ENCODE measurements at regions not wholly inside any gene's neighbourhood (a gene's known extent, or its start where the extent isn't known, plus 50 kb on each side); places are given as distances from the start of the nearest gene placed in this dataset.

DNA sequence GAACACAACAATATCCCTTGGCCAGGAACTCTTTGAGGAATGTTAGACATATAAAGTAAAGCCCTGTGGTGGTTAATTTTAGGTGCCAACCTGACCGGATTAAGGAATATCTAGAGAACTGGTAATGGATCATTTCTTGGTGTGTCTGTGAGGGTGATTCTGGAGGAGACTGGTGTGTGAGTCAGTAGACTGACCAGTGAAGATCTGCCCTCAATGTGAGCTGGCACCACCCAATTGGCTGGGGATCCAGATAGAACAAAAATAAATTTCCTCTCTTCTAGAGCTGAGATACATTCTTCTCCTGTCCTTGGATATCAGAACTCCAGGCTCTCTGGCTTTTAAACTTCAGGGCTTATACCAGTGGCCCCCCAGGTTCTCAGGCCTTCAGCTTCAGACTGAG is 56.2 kb upstream of the TNPO1 start:
- H3K9me3 ChIP-seq (ENCODE audit: low read length), result no peaks in the 10 kb centered on the region
- TF ChIP-seq, protein P1, sequence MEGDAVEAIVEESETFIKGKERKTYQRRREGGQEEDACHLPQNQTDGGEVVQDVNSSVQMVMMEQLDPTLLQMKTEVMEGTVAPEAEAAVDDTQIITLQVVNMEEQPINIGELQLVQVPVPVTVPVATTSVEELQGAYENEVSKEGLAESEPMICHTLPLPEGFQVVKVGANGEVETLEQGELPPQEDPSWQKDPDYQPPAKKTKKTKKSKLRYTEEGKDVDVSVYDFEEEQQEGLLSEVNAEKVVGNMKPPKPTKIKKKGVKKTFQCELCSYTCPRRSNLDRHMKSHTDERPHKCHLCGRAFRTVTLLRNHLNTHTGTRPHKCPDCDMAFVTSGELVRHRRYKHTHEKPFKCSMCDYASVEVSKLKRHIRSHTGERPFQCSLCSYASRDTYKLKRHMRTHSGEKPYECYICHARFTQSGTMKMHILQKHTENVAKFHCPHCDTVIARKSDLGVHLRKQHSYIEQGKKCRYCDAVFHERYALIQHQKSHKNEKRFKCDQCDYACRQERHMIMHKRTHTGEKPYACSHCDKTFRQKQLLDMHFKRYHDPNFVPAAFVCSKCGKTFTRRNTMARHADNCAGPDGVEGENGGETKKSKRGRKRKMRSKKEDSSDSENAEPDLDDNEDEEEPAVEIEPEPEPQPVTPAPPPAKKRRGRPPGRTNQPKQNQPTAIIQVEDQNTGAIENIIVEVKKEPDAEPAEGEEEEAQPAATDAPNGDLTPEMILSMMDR (IDR thresholded peaks at IDR 0.05; ENCODE audit: low read length), result no peak
- no peak for TF ChIP-seq EZH2 (IDR thresholded peaks at IDR 0.05; ENCODE audit: borderline replicate concordance, low read length)
- no peaks in the 10 kb centered on the region for H3K36me3 ChIP-seq (ENCODE audit: insufficient read depth, low read length)
- H3K27ac ChIP-seq (ENCODE audit: low read depth, low read length, poor library complexity, severe bottlenecking), result no peak overlapping the region
- H3K4me3 ChIP-seq (ENCODE audit: low read depth, low read length, poor library complexity, severe bottlenecking), result no peak overlapping the region
- no peak overlapping the region for H3K9ac ChIP-seq (ENCODE audit: low read length)
- no peaks in the 10 kb centered on the region for H4K20me1 ChIP-seq (ENCODE audit: insufficient read depth, low read length)
- no peaks in the 10 kb centered on the region for H3K79me2 ChIP-seq (ENCODE audit: insufficient read depth, low read length)
- H3K4me1 ChIP-seq (ENCODE audit: insufficient read depth, low read length, severe bottlenecking), result no peaks in the 10 kb centered on the region
- H3K27me3 ChIP-seq (ENCODE audit: insufficient read depth, low read length), result no peaks in the 10 kb centered on the region
- no peaks in the 10 kb centered on the region for H3K9me2 ChIP-seq (ENCODE audit: low read depth, low read length)
- H2AFZ ChIP-seq (ENCODE audit: low read length), result no peak overlapping the region
- no peak overlapping the region for H3K4me2 ChIP-seq (ENCODE audit: low read length)
- H3F3A ChIP-seq (ENCODE audit: insufficient read depth, low read length), result no peaks in the 10 kb centered on the region

DNA sequence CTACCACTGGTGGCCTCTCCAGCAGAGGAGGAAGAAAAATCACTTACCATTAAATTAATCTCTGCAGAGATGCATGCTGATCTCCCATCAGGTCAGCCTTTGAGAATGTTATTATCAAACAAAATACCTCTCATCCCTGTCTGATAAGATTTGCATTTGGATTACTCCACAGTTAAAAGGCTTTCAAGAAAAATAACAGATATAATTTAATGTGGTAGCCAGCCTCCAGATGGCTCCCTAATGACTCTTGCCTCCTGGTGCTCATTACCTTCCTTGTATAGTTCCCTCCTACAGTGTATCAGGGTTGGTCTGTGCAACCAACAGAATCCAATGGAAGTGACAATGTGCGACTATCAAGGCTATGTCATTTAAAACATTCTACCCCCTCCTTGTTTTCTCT is 63.6 kb upstream of the TNPO1 start:
- H3K79me2 ChIP-seq (ENCODE audit: insufficient read depth, low read length), result no peaks in the 10 kb centered on the region
- H3K4me1 ChIP-seq (ENCODE audit: insufficient read depth, low read length, severe bottlenecking), result no peaks in the 10 kb centered on the region
- H3K27ac ChIP-seq (ENCODE audit: low read depth, low read length, poor library complexity, severe bottlenecking), result no peak overlapping the region
- H3K27me3 ChIP-seq (ENCODE audit: insufficient read depth, low read length), result no peaks in the 10 kb centered on the region
- H3K4me2 ChIP-seq (ENCODE audit: low read length), result no peak overlapping the region
- no peak for TF ChIP-seq EZH2 (IDR thresholded peaks at IDR 0.05; ENCODE audit: borderline replicate concordance, low read length)
- TF ChIP-seq, protein P1 (IDR thresholded peaks at IDR 0.05; ENCODE audit: low read length), result 0 out of 2 replicates have a peak, but pooled peaks have one; percentile 4
- no peaks in the 10 kb centered on the region for H3K36me3 ChIP-seq (ENCODE audit: insufficient read depth, low read length)
- no peaks in the 10 kb centered on the region for H3F3A ChIP-seq (ENCODE audit: insufficient read depth, low read length)
- no peak overlapping the region for H2AFZ ChIP-seq (ENCODE audit: low read length)
- H4K20me1 ChIP-seq (ENCODE audit: insufficient read depth, low read length), result no peaks in the 10 kb centered on the region
- no peak overlapping the region for H3K4me3 ChIP-seq (ENCODE audit: low read depth, low read length, poor library complexity, severe bottlenecking)
- H3K9me2 ChIP-seq (ENCODE audit: low read depth, low read length), result no peaks in the 10 kb centered on the region
- H3K9ac ChIP-seq (ENCODE audit: low read length), result no peak overlapping the region
- H3K9me3 ChIP-seq (ENCODE audit: low read length), result no peaks in the 10 kb centered on the region

DNA sequence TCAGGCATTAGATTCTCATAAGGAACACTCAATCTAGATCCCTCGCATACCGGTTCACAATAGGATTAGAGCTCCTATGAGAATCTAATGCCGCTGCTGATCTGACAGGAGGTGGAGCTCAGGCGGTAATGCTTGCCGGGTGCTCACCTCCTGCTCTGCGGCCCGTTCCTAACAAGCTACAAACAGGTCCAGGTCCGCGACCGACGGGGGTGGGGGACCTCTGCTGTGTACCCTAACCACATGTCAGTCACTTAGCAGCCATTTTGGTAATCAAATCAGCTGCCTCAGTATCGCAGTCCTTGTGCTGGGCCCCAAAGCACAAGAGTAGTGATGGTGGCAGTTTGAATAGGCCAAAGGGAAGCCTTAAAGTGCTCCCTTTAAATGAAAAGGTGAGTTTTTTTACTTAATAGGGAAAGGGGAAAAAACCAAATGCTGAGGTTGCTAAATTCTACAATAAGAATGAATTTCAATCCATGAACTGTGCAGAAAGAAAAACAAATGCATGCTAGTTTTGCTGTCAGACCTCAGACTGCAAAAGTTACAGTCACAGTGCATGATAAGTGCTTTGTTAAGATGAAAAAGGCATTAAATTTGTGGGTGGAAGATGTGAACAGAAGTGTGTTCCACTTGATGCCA is 67.0 kb upstream of the TNPO1 start:
- TF ChIP-seq, protein P1 (IDR thresholded peaks at IDR 0.05; ENCODE audit: low read length), result no peak
- no peak for TF ChIP-seq EZH2 (IDR thresholded peaks at IDR 0.05; ENCODE audit: borderline replicate concordance, low read length)
- Histone ChIP-seq H3K36me3 (ENCODE audit: insufficient read depth, low read length) (no peaks in the 10 kb centered on the region), H3K9ac (ENCODE audit: low read length) (no peak overlapping the region), H3F3A (ENCODE audit: insufficient read depth, low read length) (no peaks in the 10 kb centered on the region), H3K27ac (ENCODE audit: low read depth, low read length, poor library complexity, severe bottlenecking) (no peak overlapping the region), H3K4me2 (ENCODE audit: low read length) (no peak overlapping the region), H3K4me1 (ENCODE audit: insufficient read depth, low read length, severe bottlenecking) (no peaks in the 10 kb centered on the region), H4K20me1 (ENCODE audit: insufficient read depth, low read length) (no peaks in the 10 kb centered on the region), H3K4me3 (ENCODE audit: low read depth, low read length, poor library complexity, severe bottlenecking) (no peak overlapping the region), H2AFZ (ENCODE audit: low read length) (no peak overlapping the region), H3K79me2 (ENCODE audit: insufficient read depth, low read length) (no peaks in the 10 kb centered on the region), H3K9me2 (ENCODE audit: low read depth, low read length) (no peaks in the 10 kb centered on the region), H3K27me3 (ENCODE audit: insufficient read depth, low read length) (no peaks in the 10 kb centered on the region), H3K9me3 (ENCODE audit: low read length) (no peaks in the 10 kb centered on the region)

Data from OCI-LY1 (cell line).